Progenitor cell of endocrine pancreas (in vitro differentiated cells): ENCODE measurements at regions not wholly inside any gene's neighbourhood (a gene's known extent, or its start where the extent isn't known, plus 50 kb on each side); places are given as distances from the start of the nearest gene placed in this dataset.

ENCODE experiments used
- DNase-seq: peaks from one replicate; pipeline ENCODE4 v3.0.0; 2021; ENCODE audit warnings: low spot score; ENCODE audit not compliant: unreplicated experiment
- H3K27ac Mint-ChIP-seq: 2 replicates; pipeline ENCODE4 v1.8.0; 2021; ENCODE audit warnings: mild to moderate bottlenecking, moderate library complexity, mixed read lengths
- H3K27me3 Mint-ChIP-seq: 2 replicates; pipeline ENCODE4 v1.8.0; 2021; ENCODE audit warnings: mixed read lengths
- H3K36me3 Mint-ChIP-seq: 2 replicates; pipeline ENCODE4 v1.8.0; 2022; ENCODE audit warnings: mixed read lengths; ENCODE audit not compliant: insufficient read depth
- H3K4me1 Mint-ChIP-seq: 2 replicates; pipeline ENCODE4 v1.8.0; 2021; ENCODE audit warnings: low read depth, mixed read lengths
- H3K4me3 Mint-ChIP-seq: 2 replicates; pipeline ENCODE4 v1.8.0; 2021; ENCODE audit warnings: low read depth, mild to moderate bottlenecking, moderate library complexity, mixed read lengths
- H3K9me3 Mint-ChIP-seq: 2 replicates; pipeline ENCODE4 v1.8.0; 2021; ENCODE audit warnings: low read depth, mixed read lengths
- CTCF ChIP-seq: fragments of 200-600 bp; sonication (generic); IDR thresholded peaks from one replicate; pipeline ENCODE4 v1.5.0; 2021; ENCODE audit warnings: antibody characterized with exemption, mild to moderate bottlenecking; ENCODE audit not compliant: unreplicated experiment

GRCh38 chr14:58969951-58970751 lies 218.3 kb upstream of the DAAM1 start:
- Mint-ChIP-seq H3K9me3 (no peaks in the 10 kb centered on the region), H3K27ac (peak overlapping the region; percentile 82), H3K4me3 (no peak overlapping the region), H3K4me1 (peaks cover 13% of the 10 kb centered on the region), H3K36me3 (no peaks in the 10 kb centered on the region), H3K27me3 (no peaks in the 10 kb centered on the region)
- TF ChIP-seq CTCF = no peak
- DNase-seq = no peak

GRCh38 chr14:58972233-58973017 lies 216.0 kb upstream of the DAAM1 start:
- H3K36me3 Mint-ChIP-seq = no peaks in the 10 kb centered on the region
- TF ChIP-seq CTCF = no peak
- DNase-seq = no peak
- H3K27ac Mint-ChIP-seq = no peak overlapping the region
- H3K4me1 Mint-ChIP-seq = peaks cover 13% of the 10 kb centered on the region
- H3K9me3 Mint-ChIP-seq = no peaks in the 10 kb centered on the region
- H3K4me3 Mint-ChIP-seq = no peak overlapping the region
- H3K27me3 Mint-ChIP-seq = no peaks in the 10 kb centered on the region

- DNase-seq = no peak
- H3K4me3 Mint-ChIP-seq = no peak overlapping the region
- no peaks in the 10 kb centered on the region for H3K27me3 Mint-ChIP-seq
- no peak overlapping the region for H3K27ac Mint-ChIP-seq
- no peaks in the 10 kb centered on the region for H3K9me3 Mint-ChIP-seq
- no peak for TF ChIP-seq CTCF
- H3K36me3 Mint-ChIP-seq = no peaks in the 10 kb centered on the region
- peaks cover 35% of the 10 kb centered on the region for H3K4me1 Mint-ChIP-seq
These were observed 211.1 kb upstream of the DAAM1 start for GRCh38 chr14:58977366-58977765.

- Mint-ChIP-seq H3K4me1 (peaks cover 35% of the 10 kb centered on the region), H3K27ac (no peak overlapping the region), H3K9me3 (no peaks in the 10 kb centered on the region), H3K4me3 (no peak overlapping the region), H3K27me3 (no peaks in the 10 kb centered on the region), H3K36me3 (no peaks in the 10 kb centered on the region)
- no peak for DNase-seq
- TF ChIP-seq CTCF = no peak
These were observed 210.1 kb upstream of the DAAM1 start for GRCh38 chr14:58978343-58978742.

- no peaks in the 10 kb centered on the region for H3K27me3 Mint-ChIP-seq
- H3K9me3 Mint-ChIP-seq = no peaks in the 10 kb centered on the region
- no peak overlapping the region for H3K4me3 Mint-ChIP-seq
- no peak for DNase-seq
- H3K36me3 Mint-ChIP-seq = no peaks in the 10 kb centered on the region
- H3K4me1 Mint-ChIP-seq = peaks cover 35% of the 10 kb centered on the region
- TF ChIP-seq CTCF = no peak
- peak overlapping the region; percentile 26 for H3K27ac Mint-ChIP-seq
These were observed 209.1 kb upstream of the DAAM1 start for GRCh38 chr14:58979325-58979724.
